ENCODE measurements at regions not wholly inside any gene's neighbourhood (a gene's known extent, or its start where the extent isn't known, plus 50 kb on each side); places are given as distances from the start of the nearest gene placed in this dataset.

DNA sequence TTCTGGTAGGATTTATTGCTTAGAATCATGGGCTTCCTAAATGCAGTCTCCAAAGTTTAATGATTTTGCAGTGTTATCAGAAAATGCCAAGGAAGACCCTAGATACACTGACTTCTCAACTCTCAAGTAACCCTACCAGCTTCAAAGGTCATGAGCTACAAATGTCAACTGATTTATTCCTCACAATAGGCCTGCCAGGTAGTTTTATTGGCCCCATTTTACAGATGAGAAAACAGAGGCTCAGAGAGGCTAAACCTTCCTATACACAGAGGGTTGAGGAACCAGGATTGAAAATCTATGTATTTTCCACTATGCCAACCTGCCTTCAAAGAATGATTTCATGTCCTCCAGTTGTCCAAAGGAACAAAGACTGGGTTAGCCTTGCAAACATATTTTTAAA, 384.4 kb upstream of the POU3F1 start:
- no peak for TF ChIP-seq TCF7L2 (IDR thresholded peaks at IDR 0.05; ENCODE audit: borderline replicate concordance, extremely low read depth, insufficient read depth, insufficient read length)
- no peak for TF ChIP-seq POLR2AphosphoS5 (IDR thresholded peaks at IDR 0.05; ENCODE audit: low read depth, low read length)
- no peak for TF ChIP-seq ZFX (IDR thresholded peaks at IDR 0.05)
- no peak for TF ChIP-seq EZH2 (IDR thresholded peaks at IDR 0.05)
- TF ChIP-seq ATF3 (IDR thresholded peaks at IDR 0.05) = no peak
- TF ChIP-seq, protein P1, sequence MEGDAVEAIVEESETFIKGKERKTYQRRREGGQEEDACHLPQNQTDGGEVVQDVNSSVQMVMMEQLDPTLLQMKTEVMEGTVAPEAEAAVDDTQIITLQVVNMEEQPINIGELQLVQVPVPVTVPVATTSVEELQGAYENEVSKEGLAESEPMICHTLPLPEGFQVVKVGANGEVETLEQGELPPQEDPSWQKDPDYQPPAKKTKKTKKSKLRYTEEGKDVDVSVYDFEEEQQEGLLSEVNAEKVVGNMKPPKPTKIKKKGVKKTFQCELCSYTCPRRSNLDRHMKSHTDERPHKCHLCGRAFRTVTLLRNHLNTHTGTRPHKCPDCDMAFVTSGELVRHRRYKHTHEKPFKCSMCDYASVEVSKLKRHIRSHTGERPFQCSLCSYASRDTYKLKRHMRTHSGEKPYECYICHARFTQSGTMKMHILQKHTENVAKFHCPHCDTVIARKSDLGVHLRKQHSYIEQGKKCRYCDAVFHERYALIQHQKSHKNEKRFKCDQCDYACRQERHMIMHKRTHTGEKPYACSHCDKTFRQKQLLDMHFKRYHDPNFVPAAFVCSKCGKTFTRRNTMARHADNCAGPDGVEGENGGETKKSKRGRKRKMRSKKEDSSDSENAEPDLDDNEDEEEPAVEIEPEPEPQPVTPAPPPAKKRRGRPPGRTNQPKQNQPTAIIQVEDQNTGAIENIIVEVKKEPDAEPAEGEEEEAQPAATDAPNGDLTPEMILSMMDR (IDR thresholded peaks at IDR 0.05 in 2 of 3, conservative IDR thresholded peaks at IDR 0.05 in 1 of 3; ENCODE audit: borderline replicate concordance in 1 of 3, insufficient read depth in 1 of 3, low read depth in 2 of 3, low read length in 2 of 3) = no peak
- no peak for TF ChIP-seq SP1 (IDR thresholded peaks at IDR 0.05; ENCODE audit: low read depth)
